Fibroblast of mammary gland (primary cell): ENCODE measurements at regions not wholly inside any gene's neighbourhood (a gene's known extent, or its start where the extent isn't known, plus 50 kb on each side); places are given as distances from the start of the nearest gene placed in this dataset.

Source experiments
- DNase-seq: peaks from one replicate; pipeline ENCODE4 v3.0.0-alpha.2; 2010; ENCODE audit warnings: low read depth
- H3K4me3 ChIP-seq: 2 replicates; pipeline ENCODE4 v1.5.1; 2011; ENCODE audit warnings: low read depth, mild to moderate bottlenecking, low read length, moderate library complexity; ENCODE audit not compliant: control insufficient read depth
- CTCF ChIP-seq: conservative IDR thresholded peaks from 2 replicates; pipeline ENCODE4 v1.5.1; 2011; ENCODE audit warnings: low read depth, low read length, inconsistent platforms; ENCODE audit not compliant: control insufficient read depth, insufficient read depth

- no peak for DNase-seq
- TF ChIP-seq CTCF = no peak
- no peak overlapping the region for H3K4me3 ChIP-seq
Measured at GRCh38 chr16:7861891-7862582, 529.4 kb downstream of the RBFOX1 start.

- no peak for DNase-seq
- TF ChIP-seq CTCF = no peak
- H3K4me3 ChIP-seq = no peak overlapping the region
Measured at GRCh38 chr16:7853197-7853596, 520.6 kb downstream of the RBFOX1 start.

- no peak for TF ChIP-seq CTCF
- H3K4me3 ChIP-seq = no peak overlapping the region
- no peak for DNase-seq
Measured at GRCh38 chr16:7849841-7850240, 517.2 kb downstream of the RBFOX1 start.

DNA sequence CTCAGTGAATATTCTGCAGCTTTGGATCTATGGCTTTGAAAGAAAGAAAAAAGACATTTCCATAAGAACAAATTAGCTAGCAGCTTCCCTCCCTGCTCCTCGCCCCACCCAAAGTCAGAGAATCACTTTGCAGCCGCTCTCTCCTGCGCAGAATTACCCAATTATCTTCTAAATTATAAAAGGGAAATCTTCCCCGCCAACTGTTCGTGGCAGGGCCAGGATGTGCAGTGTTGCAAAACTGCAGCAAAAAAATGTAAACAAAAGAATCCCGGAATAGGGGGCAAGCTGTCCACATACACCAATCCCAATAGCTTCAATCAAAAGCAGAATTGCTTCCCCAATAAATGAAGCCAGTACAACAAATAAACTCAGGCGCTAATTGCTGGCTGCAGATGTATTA, 510.6 kb downstream of the RBFOX1 start:
- H3K4me3 ChIP-seq = no peak overlapping the region
- TF ChIP-seq CTCF = no peak
- no peak for DNase-seq

DNA sequence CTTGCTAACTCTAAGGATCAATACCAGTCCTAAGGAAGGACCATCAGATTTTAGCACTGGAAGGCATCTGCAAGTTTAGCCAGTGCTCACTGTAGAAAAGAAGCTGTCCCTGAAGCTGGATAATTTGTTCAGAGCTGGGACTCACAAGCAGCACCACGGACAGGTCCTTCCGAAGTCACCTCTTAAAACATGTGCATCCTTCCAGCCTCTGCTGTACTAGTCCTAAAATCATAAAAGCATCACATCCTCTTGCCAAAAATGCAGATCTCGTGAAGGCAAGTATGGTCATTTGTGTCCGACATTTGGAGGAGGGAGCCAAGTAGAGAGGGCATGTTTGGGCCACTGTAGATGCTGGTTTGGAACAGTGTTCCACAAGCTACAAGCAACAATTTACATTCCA, 506.9 kb downstream of the RBFOX1 start:
- TF ChIP-seq CTCF = no peak
- no peak overlapping the region for H3K4me3 ChIP-seq
- no peak for DNase-seq

GRCh38 chr16:7834771-7835431, 502.3 kb downstream of the RBFOX1 start:
- H3K4me3 ChIP-seq = no peak overlapping the region
- no peak for DNase-seq
- TF ChIP-seq CTCF = no peak
